GM23248 (cell line): ENCODE measurements at regions not wholly inside any gene's neighbourhood (a gene's known extent, or its start where the extent isn't known, plus 50 kb on each side); places are given as distances from the start of the nearest gene placed in this dataset.
A peak's percentile ranks its signal among the peaks of the same experiment; 100 is the strongest.

Source experiments
- EZH2 ChIP-seq: fragments of 200-600 bp; sonication (generic); IDR thresholded peaks from 2 replicates; pipeline ENCODE4 v1.6.1; 2018; ENCODE audit warnings: antibody characterized with exemption, mild to moderate bottlenecking; ENCODE audit not compliant: insufficient read depth, poor library complexity, severe bottlenecking
- EZH2phosphoT487 ChIP-seq: fragments of 200-600 bp; sonication (generic); IDR thresholded peaks from 2 replicates; pipeline ENCODE4 v1.6.1; 2018; ENCODE audit warnings: antibody characterized with exemption, moderate library complexity, mild to moderate bottlenecking, low read depth; ENCODE audit not compliant: insufficient read depth

DNA sequence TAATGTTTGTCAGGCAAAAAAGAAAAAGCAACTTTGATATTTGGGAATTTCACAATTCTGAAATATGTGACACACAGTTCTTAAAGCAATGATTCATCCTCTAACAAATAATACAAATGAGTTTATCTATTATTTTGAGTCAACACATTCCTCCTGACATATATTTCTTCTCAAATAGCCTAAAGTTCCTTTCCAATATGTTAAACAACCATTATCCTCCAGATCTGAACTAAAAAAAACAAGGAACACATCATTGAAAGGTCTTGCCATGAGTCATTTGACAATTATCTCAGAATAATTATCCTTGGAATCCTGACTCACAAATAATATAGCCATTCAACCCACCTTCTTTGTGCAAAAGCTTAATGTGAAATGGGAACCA lies 208.7 kb upstream of the CDIN1 start:
- TF ChIP-seq EZH2: no peak
- TF ChIP-seq EZH2phosphoT487: 0 out of 2 replicates have a peak, but pooled peaks have one; percentile 59
